HG03064 (cell line): ENCODE measurements at regions not wholly inside any gene's neighbourhood (a gene's known extent, or its start where the extent isn't known, plus 50 kb on each side); places are given as distances from the start of the nearest gene placed in this dataset.

Source experiments
- ATAC-seq: cut with Tn5 transposase; IDR thresholded peaks from one replicate; pipeline ENCODE4 v1.9.1; 2021; ENCODE audit warnings: low read depth; ENCODE audit not compliant: unreplicated experiment

DNA sequence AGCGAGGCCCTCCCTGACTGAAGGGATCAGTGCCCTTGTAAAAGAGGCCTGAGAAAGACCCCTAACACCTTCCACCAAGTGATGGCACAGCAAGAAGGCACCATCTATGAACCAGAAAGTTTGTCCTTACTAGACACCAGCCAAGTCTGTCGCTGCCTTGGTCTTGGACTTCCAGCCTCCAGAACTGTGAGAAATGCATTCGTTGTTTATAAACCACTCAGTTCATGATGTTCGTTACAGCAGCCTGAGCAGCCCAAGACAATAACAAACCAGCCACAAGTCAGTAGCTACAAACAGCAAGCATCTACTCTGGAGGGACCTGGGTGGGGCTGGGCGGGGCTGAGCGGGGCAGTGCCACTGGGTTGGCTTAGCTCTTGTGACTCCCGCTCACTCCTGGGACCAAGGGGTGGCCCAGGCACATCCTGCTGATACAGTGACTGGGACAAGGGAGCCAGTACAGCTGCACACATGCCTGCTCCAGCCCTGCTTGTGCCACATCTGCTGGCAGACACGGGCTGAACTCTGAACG lies 234.9 kb downstream of the IRF8 start:
- ATAC-seq = no peak

- ATAC-seq = no peak
Measured at GRCh38 chr16:86134802-86135461, 236.0 kb downstream of the IRF8 start.

- ATAC-seq = no peak
Measured at GRCh38 chr16:86137359-86137758, 238.4 kb downstream of the IRF8 start.

DNA sequence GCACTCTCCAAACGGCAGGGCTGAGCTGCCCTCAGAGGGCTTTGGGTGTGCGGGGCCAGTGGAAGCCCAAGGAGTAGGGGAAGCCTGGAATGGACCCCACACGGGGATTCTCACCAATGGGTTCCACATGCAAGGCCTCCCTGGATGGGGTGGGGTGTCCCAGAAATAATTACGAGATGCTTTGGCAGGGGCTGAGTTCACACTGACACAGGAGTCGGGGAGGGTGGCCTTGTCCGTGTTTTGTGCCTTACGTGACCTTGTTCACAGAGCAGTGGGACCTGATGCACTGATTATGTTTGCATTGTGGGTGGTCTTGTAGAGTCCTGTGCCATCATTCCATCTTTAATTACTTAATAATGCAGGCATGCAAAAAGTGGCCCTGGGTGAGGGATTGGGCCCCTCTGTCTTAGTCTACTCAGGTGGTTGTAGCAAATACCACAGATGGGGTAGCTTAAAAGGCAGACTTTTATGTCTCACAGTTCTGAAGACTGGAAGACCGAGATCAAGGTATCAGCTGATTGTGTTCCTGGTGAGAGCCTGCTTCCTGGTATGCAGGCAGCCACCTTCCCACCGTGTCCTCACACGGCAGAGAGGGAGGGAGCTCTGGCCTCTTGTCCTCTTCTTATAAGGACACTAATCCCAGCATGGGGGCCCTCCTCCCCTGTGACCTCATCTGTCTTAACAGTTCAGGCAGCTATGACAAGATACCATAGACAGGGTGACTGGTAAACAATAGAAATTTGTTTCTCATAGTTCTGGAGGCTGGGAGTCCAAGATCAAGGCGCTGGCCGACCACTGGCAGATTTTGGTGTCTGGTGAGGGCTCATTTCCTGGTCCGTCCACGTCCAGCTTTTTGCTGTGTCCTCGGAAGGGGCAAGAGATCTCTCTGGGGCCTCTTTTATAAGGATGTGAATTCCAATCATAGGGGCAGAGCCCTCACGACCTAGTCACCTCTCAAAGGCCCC lies 239.4 kb downstream of the IRF8 start:
- ATAC-seq = no peak

DNA sequence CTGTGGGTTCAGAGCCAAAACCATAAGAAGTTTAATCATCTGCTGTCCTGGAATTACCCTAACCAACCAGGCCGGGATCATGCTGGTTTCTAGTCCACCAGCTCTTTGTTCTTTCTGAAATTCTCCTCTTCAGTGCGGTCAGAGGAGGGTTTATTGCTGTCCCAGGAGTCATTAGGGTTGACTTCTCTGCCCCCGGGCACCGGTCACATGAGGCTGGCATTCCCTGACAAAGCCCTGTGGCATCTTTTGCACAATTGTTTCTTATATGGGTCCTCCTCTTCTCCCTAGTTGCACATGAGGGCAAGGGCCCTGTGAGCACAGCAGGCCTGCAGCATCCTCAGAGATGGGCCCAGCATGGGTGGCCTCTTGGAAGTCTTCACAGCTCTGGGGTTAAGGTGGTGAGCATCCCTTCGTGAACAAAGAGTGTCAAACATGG lies 243.9 kb downstream of the IRF8 start:
- ATAC-seq = no peak

DNA sequence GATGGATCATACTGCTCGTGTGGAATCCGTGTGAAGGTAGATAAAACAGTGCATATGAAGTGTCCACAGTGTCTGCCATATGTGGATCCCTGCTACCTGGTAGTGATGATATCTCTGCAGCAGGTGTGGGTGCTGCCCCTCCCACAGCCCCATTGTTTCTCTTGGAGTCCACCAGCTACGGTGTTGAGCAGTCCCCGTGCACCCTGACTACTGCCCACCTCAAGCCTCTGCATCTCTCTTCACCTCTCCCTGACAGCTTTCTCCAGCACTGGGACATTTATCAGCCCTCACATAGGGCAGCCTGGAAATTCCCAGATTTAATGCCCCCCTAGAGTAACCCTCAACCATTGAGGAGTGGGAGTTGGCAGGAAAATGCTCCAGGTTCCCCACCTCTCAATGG lies 244.7 kb downstream of the IRF8 start:
- ATAC-seq = no peak

- ATAC-seq = no peak
Measured at GRCh38 chr16:86145669-86146068, 246.7 kb downstream of the IRF8 start.

DNA sequence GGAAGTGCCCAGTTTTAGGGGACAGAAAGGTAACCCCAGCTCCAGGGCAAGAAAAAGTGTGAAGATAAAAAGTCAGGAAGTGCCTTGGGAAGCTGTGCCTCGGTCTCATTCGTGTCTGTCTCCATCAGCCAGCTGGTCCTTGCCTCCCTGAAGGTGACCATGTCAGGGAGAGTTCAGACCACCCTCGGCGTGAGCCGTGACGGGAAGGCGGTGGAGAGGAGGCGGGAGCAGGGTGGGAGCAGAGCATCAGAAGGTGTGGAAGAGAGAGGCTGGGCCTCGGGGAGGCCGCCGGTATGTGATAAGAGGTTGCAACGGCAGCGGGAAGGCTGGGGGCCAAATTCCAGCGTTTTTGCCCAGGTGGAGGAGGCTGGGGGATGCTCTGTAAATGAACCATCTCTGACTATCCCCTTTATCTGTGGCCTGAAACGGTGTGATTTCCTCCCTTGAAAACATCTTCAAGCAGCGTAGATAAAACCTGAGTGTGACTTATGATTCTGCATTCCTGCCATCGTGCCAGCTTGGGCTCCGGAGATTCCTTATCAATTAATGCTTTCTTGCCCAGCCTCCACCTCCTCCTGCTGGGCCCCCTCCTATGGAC lies 251.8 kb downstream of the IRF8 start:
- no peak for ATAC-seq

DNA sequence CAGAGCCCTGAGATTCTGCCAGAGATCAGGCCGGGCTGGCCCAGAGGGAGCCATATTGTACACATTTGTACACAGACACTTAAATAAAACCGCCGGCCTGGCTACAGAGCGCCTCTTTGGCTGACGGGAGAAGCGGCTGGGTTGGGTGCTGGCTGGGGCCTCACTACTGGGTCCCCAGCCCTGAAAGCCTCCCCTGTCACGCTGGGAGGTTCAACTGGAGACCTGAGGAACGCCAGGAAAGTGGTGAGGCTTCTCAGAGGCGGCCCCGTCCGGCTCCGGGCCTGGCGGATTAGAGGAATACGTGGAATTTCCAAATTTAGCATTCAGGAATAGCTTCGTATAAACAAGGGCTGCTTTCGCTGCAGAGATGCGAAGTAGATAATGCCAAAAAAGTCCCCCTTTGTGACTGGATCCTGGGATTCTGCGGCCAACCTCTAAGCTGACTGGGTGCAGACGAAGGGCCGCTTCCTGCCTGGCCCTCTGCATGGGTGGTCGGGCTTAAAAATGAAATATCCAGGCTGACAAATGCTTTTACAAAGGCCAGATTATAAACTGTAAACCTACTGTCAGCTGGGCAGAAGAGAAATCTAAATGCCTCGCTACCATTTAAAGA lies 252.4 kb downstream of the IRF8 start:
- no peak for ATAC-seq

- ATAC-seq = no peak
Measured at GRCh38 chr16:86156155-86156554, 257.2 kb downstream of the IRF8 start.

DNA sequence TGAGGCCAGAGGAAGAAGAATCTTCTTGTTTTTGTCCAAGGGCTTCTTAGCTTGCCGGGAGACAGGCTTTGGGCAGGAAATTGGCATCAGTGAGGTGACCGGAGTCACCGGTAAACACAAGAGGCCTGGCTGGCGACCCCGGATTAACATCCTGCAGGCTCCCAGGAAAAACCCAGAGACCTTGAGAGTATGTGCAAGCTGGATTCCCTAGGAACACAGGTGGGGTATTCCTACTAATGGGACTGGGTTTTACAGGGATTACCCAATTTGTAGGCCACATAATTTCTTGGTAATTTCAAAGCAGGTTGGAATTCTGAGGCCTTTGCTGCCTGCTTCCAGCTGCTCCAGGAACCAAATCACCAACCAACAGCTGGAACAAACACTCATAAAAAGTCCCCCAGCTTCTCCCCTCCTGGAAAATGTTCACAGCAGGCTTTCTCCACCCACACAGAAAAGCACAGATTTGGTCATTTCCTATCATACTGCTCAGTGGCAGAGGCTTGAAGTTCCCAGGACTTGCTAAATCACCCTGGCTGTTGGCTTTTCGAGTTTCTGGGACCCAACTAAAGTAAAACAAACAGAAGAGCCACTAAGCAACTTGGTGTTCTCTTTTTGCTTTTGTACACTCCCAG lies 258.8 kb downstream of the IRF8 start:
- ATAC-seq = no peak

DNA sequence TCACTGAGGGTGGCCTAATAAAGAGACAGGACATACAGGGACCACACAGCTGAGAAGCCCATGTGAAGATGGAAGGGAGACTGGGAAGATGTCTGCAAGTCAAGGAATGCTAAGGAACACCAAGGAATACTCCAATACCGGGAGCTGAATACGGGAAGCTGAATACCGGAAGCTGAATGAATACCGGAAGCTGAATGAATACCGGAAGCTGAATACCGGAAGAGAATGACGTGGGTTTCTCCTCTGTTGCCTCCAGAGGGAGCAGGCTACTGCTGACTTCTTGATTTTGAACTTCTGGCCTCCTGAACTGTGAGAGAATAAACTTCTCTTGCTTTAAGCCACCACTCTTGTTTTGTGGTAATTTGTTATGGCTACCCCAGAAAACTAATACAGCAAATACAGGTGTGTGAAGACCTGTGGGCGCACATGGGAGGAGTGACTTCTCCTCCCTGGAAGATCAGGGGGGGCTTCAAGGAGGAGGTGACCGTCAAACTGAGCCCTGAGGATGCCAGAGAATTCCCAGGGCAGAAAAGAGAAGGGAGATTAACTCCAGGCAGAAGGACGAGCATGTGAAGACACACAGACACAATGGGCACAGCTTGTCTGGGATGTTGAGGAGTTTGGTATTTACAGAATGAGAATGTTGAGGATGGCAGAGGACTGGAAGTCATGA lies 259.9 kb downstream of the IRF8 start:
- no peak for ATAC-seq

DNA sequence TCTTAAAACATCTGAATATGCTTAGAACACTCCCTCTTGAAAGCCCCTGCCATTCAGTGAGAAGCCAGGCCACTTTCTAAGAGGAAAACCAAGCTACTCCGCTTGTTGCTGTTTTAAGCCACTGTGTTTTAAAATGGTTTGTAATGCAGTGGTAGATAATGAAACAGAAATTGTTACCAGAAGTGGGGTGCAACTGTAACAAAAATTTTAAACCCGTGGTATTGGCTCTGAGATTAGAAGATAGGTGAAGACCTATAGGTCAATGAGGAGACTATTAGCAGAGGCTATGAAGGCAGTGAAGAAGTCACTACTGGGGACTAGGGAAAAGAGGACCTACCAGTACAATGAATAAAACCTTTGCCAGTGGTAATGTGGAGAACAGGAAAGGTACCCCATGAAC lies 266.5 kb downstream of the IRF8 start:
- no peak for ATAC-seq

DNA sequence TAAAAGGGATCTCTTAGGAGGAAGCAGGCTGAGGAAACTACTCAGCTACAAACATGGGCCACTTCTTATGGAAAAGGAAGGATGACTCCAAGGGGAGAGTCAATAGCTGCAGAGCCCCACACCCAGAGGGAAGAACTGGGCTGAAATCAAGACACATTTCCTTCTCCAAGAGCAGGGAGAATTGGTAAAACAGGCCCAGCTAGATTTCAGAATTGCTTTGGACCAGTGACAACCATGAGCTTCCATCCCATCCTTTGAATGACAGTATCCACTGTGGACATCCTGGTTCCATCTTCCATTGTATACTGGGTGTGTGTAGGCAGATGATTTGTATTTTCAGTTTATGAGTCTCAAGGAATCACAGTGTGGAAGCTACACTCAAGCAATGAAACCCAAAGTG lies 267.5 kb downstream of the IRF8 start:
- ATAC-seq = no peak

- no peak for ATAC-seq
Measured at GRCh38 chr16:86167061-86167460, 268.1 kb downstream of the IRF8 start.

DNA sequence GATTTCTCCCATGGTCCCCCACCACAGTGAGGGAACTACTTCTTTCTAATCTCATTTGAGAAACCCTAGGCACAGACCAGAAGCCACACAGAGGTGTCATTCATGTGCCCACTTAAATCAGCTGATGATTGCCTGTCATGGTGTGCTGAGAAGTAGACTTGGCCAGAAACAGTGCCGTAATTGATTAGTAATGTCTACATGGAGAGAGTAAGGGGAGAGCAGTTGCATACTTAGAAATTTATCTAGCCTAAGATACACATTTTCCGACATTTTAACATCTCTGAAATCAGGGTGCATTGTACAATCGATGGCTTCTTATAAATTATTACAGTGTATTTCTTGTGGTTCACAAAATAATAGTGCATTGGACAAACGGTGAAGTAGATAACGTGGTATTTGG lies 271.8 kb downstream of the IRF8 start:
- ATAC-seq = no peak

DNA sequence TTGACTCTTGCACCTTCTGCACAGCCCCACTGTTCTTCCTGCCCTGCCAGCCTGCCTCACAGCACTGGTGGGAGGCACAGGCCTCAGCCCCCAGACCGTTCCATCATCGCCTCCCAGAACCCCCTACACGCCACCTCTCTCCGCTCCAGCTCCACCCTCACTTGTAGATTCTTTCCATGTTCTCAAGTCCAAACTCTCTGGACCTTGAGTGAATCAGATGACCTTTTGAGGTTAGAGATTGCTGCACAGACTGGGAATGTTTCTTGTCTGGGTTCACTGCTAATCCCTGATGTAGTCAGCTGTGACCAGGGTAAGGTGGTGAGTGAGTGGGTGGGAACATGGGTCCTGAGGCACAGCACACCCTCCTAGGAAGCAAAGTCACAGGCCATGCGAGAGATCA lies 272.4 kb downstream of the IRF8 start:
- ATAC-seq = no peak

- no peak for ATAC-seq
Measured at GRCh38 chr16:86175816-86176215, 276.9 kb downstream of the IRF8 start.

- no peak for ATAC-seq
Measured at GRCh38 chr16:86176462-86176861, 277.5 kb downstream of the IRF8 start.

- ATAC-seq = no peak
Measured at GRCh38 chr16:86180244-86180643, 281.3 kb downstream of the IRF8 start.
